Body of pancreas (tissue), 4 donors: ENCODE measurements at regions not wholly inside any gene's neighbourhood (a gene's known extent, or its start where the extent isn't known, plus 50 kb on each side); places are given as distances from the start of the nearest gene placed in this dataset.

Source experiments
- POLR2A ChIP-seq, 3 donors: fragments of 450-650 bp; IDR thresholded peaks; one replicate each; pipeline ENCODE4 v1.6.1; 2016; ENCODE audit warnings: antibody characterized with exemption in 3 of 3, mild to moderate bottlenecking in 2 of 3
- TF ChIP-seq, protein P1 (sequence below), 7 experiments: fragments of 450-650 bp in 4 of 7; fragments of 200-600 bp in 3 of 7; sonication (generic) in 3 of 7; IDR thresholded peaks; one replicate each; pipeline ENCODE4 v1.5.1; 2016 to 2019; ENCODE audit warnings: antibody characterized with exemption in 7 of 7

- TF ChIP-seq POLR2A (IDR thresholded peaks at IDR 0.05): no peak
- TF ChIP-seq, protein P1, sequence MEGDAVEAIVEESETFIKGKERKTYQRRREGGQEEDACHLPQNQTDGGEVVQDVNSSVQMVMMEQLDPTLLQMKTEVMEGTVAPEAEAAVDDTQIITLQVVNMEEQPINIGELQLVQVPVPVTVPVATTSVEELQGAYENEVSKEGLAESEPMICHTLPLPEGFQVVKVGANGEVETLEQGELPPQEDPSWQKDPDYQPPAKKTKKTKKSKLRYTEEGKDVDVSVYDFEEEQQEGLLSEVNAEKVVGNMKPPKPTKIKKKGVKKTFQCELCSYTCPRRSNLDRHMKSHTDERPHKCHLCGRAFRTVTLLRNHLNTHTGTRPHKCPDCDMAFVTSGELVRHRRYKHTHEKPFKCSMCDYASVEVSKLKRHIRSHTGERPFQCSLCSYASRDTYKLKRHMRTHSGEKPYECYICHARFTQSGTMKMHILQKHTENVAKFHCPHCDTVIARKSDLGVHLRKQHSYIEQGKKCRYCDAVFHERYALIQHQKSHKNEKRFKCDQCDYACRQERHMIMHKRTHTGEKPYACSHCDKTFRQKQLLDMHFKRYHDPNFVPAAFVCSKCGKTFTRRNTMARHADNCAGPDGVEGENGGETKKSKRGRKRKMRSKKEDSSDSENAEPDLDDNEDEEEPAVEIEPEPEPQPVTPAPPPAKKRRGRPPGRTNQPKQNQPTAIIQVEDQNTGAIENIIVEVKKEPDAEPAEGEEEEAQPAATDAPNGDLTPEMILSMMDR (IDR thresholded peaks at IDR 0.05): no peak
Measured at GRCh38 chr9:79353856-79354520, 217.8 kb upstream of the TLE4 start.
